GM18907 (cell line): ENCODE measurements at regions not wholly inside any gene's neighbourhood (a gene's known extent, or its start where the extent isn't known, plus 50 kb on each side); places are given as distances from the start of the nearest gene placed in this dataset.
"Not testable (repeated sequence)": the region's sequence is repeated elsewhere in the genome, so short reads cannot be mapped to it uniquely, and the experiment has no call there.

Experiments
- ATAC-seq: cut with Tn5 transposase; IDR thresholded peaks from one replicate; pipeline ENCODE4 v1.9.1; 2021; ENCODE audit warnings: mild to moderate bottlenecking, moderate library complexity; ENCODE audit not compliant: unreplicated experiment

- not testable (repeated sequence) for ATAC-seq
Measured at GRCh38 chr5:93933269-93933668, 191.9 kb upstream of the POU5F2 start.

GRCh38 chr5:93930098-93930497 is 188.7 kb upstream of the POU5F2 start:
- ATAC-seq = no peak

DNA sequence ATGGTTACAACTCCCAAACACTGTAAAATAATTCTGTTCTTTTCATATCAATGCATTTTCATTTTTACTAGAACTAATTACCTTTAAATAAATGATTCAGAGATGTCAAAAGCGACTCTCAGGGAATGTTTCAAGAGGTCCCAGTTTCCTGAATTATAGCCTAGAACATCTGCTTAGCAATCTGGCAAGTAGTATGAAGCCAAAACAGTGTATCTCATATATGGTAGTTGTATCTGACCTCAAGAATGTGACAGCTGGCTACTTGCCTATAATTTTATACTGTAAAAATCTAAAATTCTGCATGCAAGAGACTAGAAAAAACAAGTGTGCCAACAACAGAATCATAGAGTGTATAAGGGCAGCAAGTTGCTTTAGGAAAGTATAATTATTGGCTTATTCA is 187.7 kb upstream of the POU5F2 start:
- no peak for ATAC-seq

DNA sequence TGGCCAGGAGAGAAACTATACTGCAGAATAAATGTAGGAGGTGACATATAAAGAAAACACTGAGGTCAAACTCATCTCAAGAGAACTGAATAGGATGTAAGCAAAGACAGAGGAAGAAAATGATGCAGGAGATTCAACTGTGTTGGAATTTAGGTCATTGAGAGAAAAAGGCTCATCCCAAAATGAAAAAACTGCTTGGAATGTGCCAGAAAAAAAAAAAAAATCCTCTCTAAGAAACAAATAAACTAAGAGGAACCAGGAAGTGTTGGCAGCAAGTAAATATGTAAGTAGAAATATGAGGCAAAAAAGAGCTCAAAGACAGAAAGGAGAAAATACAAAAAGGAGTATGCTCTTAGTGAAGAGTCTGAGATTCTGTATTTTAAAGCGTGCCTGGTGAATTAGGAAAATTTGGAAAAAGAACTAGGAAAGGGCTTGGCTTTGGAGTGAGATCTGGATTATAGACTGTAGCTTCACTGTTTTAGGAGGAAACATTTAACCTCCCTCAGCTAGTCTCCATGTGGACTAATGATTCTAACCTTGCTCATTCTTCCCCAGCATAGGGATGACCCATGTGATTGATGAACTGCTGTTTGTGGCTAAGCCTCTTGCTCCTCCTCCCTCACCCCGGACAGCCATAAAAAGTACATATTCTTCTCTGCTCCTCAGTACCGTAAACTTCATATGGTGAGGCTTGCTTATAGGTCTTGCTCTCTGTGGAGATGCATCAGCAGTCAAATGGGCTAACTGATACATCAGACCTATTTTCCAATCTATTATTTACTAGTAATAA is 185.6 kb upstream of the POU5F2 start:
- ATAC-seq = no peak

GRCh38 chr5:93925321-93925720 is 183.9 kb upstream of the POU5F2 start:
- ATAC-seq = no peak

DNA sequence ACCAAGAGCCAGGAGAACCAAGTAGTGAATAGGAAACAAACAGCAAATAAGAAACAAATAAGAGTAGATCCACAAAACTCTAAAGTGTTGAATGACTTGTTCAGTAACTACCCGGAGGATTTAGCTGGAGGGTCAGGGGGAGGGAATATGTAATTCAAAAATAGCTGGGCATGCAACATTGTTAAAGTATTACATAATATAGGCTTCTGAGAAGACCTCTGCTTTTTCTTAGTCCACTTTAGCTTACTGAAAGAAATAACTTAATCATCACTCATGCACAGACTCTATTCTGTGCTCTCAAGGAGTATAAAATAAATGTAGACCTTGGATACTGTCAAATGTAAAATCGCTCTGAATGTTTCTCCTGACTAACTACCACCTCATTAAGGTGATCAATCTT is 183.2 kb upstream of the POU5F2 start:
- no peak for ATAC-seq

- no peak for ATAC-seq
Measured at GRCh38 chr5:93922551-93922950, 181.2 kb upstream of the POU5F2 start.

GRCh38 chr5:93921001-93921400 is 179.6 kb upstream of the POU5F2 start:
- ATAC-seq = no peak

DNA sequence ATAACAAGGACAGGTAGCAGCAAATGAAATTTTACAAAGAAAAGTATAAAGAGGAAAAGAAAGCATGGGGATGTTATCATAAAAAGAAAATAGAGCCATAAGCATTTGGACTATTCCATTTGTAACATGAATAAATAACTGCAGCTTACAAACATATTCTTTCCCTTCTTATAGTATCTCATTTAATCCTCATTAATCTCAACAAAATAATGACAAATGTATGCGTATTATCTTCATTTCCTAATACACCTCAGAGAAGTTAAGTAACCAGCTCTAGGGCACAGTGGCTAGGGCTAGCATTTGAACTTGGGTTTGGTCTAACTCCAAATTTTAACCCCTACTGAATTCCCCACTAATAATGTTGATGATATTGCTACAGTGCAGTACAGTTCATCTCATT is 175.5 kb upstream of the POU5F2 start:
- no peak for ATAC-seq

GRCh38 chr5:93915142-93915553 is 173.7 kb upstream of the POU5F2 start:
- ATAC-seq = peak; percentile 77

GRCh38 chr5:93911609-93912008 is 170.2 kb upstream of the POU5F2 start:
- no peak for ATAC-seq

GRCh38 chr5:93909356-93909755 is 168.0 kb upstream of the POU5F2 start:
- no peak for ATAC-seq

GRCh38 chr5:93904917-93905316 is 163.5 kb upstream of the POU5F2 start:
- no peak for ATAC-seq

DNA sequence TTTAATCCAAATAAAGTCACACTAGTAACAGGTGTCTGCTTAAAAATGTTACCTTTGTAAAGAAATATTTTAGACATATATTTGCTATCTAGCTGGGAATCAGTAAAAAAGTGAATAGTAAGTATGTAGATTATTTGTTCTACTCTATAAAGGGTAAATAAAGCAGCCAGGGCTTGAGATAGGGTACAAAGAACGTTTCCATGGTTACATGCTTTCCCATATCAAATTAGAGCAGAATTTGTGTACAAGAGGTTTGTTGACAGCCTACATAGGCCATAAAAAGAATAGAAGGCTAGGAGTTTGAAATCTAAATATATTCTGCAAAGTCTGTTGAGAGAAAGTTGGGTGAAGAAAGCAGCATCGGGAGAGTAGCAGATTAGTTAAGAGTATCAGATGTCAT is 160.9 kb upstream of the POU5F2 start:
- ATAC-seq = no peak

GRCh38 chr5:93899026-93899600 is 157.7 kb upstream of the POU5F2 start:
- ATAC-seq = peak; percentile 79

DNA sequence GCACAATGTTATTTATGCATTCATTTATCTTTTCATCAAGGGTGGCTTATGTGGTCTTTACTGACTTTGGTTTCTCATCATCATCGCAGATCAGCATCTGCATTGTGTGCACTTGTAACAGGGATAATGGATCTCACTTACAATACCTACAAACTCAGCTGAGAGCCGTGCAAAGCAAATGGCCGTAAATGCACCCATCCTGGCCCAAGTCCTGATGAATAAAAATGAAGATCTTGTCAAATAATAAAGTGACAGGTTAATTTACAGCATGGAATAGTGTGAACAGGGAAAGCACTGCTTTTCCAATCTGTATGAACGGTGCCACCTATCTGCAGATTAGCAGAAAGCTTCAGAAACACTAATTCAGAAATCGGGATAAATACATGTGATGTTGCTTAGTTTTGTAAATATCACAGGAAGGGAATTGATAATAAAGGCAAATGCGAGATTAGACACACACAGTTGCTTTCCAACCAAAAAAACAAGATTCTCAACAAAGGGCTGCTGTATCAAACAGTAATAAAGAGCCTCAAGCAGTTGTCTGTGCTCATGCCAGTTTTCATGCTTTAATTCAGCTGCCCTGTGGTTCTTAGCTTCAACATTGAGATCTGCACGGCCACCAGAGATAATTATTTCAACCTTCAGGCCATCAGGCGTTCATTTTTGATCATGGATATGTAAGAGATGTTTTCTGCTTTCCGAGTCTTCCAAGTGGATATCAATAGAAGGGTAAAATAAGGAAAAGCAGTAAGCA is 153.4 kb upstream of the POU5F2 start:
- ATAC-seq = no peak

- no peak for ATAC-seq
Measured at GRCh38 chr5:93893075-93893474, 151.7 kb upstream of the POU5F2 start.

GRCh38 chr5:93892481-93892880 is 151.1 kb upstream of the POU5F2 start:
- ATAC-seq = no peak

GRCh38 chr5:93891491-93892480 is 150.4 kb upstream of the POU5F2 start:
- ATAC-seq = no peak

- ATAC-seq = no peak
Measured at GRCh38 chr5:93890657-93891056, 149.3 kb upstream of the POU5F2 start.

DNA sequence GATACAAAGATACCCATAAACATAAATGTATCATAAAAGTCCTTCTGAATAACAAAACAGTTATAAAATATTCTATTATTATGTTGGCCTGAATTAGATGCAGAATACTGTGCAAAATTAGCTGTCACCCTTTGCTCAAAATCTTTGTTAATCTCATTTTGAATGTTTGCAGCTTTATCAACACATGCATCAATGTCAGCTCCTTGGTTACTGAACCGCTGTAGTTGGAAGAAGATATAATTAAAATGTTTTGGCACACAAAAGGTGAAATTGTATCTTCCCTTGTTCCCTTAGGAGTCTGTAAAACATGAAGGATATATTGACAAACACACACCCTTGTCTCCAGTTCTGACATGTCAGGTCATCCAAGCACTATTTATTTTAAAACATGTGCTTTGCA is 146.3 kb upstream of the POU5F2 start:
- ATAC-seq = no peak
